ENCODE measurements at regions not wholly inside any gene's neighbourhood (a gene's known extent, or its start where the extent isn't known, plus 50 kb on each side); places are given as distances from the start of the nearest gene placed in this dataset.

GRCh38 chr16:5430598-5430997 is 333.0 kb upstream of the EEF2KMT start:
- TF ChIP-seq EZH2 (IDR thresholded peaks at IDR 0.05; ENCODE audit: insufficient read depth, poor library complexity, severe bottlenecking) = no peak
- TF ChIP-seq EZH2phosphoT487 (IDR thresholded peaks at IDR 0.05; ENCODE audit: insufficient read depth, low read depth) = no peak

All from GM23248 (cell line).